ENCODE measurements at regions not wholly inside any gene's neighbourhood (a gene's known extent, or its start where the extent isn't known, plus 50 kb on each side); places are given as distances from the start of the nearest gene placed in this dataset.

DNA sequence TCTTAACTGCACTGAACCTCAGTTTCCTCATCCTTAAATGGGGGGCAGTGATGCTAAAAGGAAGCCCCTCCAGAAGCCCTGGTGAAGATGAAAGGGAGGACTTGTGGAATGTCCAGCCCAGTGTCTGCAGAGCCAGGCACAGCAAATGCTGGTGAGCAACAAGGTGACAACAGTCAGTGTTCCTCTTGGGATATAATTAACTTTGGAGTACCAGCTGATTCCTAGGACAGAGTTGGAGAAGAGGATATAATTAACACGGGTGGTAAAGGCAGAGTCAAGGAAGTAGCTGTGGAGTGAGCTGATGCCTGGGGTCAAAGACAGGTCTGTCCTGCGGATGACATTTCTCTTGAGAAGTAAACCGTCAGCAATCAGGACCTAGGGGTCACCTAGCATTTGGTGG, 60.7 kb upstream of the MRPS6 start:
- H3K4me3 ChIP-seq (ENCODE audit: low read length in 2 of 2), result no peak overlapping the region
- no peaks in the 10 kb centered on the region for H3K4me1 ChIP-seq (ENCODE audit: control insufficient read depth in 1 of 2, insufficient read depth in 2 of 2, low read length in 2 of 2)
- no peaks in the 10 kb centered on the region for H3K27me3 ChIP-seq (ENCODE audit: control insufficient read depth in 1 of 2, insufficient read depth in 2 of 2, low read length in 1 of 2)
- no peak overlapping the region for H3K27ac ChIP-seq (ENCODE audit: low read depth in 1 of 2, low read length in 2 of 2)
- intact Hi-C loops (cut with DNase I), result no loop called here
- H3K36me3 ChIP-seq (ENCODE audit: control insufficient read depth in 1 of 2, insufficient read depth in 2 of 2, low read length in 1 of 2), result no peaks in the 10 kb centered on the region
- WGBS, 2 donors, result 84 to 93% methylated on average over 3 of the region's 3 CpGs
- H3K9me3 ChIP-seq (ENCODE audit: control insufficient read depth, low read length), result no peaks in the 10 kb centered on the region
- ATAC-seq (ENCODE audit: low FRiP score), result no peak
- DNase-seq, result no peak

DNA sequence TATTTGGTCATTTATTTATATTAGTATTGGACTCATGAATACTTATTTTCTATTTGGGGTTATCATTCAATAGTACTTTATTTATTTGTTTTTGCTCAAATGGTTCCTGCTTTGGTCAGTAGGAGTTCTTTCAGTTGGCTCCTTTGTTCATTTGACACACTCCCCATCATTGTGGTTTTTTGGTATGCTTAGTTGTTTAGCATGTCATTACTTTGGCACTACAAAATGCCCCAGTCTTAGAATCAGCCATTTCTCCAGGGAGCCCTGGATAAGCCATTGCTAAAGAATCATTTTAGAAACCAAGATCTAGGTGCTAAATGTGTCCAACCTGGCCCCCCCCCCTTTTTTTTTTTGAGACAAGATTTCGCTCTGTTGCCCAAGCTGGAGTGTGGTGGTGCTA, 61.7 kb upstream of the MRPS6 start:
- H3K9me3 ChIP-seq (ENCODE audit: control insufficient read depth, low read length), result no peaks in the 10 kb centered on the region
- no peak for ATAC-seq (ENCODE audit: low FRiP score)

DNA sequence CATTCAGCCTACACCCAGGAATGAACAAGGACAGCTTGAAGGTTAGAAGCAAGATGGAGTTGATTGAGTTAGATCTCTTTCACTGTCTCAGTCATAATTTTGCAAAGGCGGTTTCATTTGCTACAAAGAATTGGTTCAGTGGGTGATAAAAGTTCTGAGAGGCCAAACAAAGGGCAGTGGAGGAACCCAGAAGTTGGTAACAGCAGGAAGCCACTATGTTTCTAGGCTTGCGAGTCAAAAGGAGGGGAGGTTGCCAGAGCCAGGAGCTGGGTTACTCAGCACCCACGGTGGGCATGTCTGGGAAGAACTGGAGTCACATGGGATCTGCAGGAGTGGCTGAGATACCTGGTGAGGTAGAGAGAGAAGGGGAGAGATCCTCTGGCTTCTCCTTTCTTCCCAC, 64.2 kb upstream of the MRPS6 start:
- Histone ChIP-seq H3K4me1 (ENCODE audit: control insufficient read depth in 1 of 2, insufficient read depth in 2 of 2, low read length in 2 of 2) (no peaks in the 10 kb centered on the region), H3K27me3 (ENCODE audit: control insufficient read depth in 1 of 2, insufficient read depth in 2 of 2, low read length in 1 of 2) (no peaks in the 10 kb centered on the region), H3K4me3 (ENCODE audit: low read length in 2 of 2) (no peak overlapping the region), H3K9me3 (ENCODE audit: control insufficient read depth, low read length) (no peaks in the 10 kb centered on the region), H3K27ac (ENCODE audit: low read depth in 1 of 2, low read length in 2 of 2) (no peak overlapping the region), H3K36me3 (ENCODE audit: control insufficient read depth in 1 of 2, insufficient read depth in 2 of 2, low read length in 1 of 2) (no peaks in the 10 kb centered on the region)
- ATAC-seq (ENCODE audit: low FRiP score) (no peak), DNase-seq (no peak)
- intact Hi-C loops (cut with DNase I), result loop anchor here in 1 of 2 donors (10.0 kb wide), 1 partner anchor 56 kb away; no protein-coding TSS in a partner anchor
- WGBS, 2 donors, result 77 to 80% methylated on average over 3 of the region's 3 CpGs

More for the DNA sequence above, 61.7 kb upstream of the MRPS6 start:
- intact Hi-C loops (cut with DNase I), result no loop called here
- H3K27me3 ChIP-seq (ENCODE audit: control insufficient read depth in 1 of 2, insufficient read depth in 2 of 2, low read length in 1 of 2), result no peaks in the 10 kb centered on the region
- no peak for DNase-seq
- no peaks in the 10 kb centered on the region for H3K36me3 ChIP-seq (ENCODE audit: control insufficient read depth in 1 of 2, insufficient read depth in 2 of 2, low read length in 1 of 2)
- no peak overlapping the region for H3K4me3 ChIP-seq (ENCODE audit: low read length in 2 of 2)
- 93 to 100% methylated on average over 1 of the region's 1 CpG for WGBS, 2 donors
- no peak overlapping the region for H3K27ac ChIP-seq (ENCODE audit: low read depth in 1 of 2, low read length in 2 of 2)
- H3K4me1 ChIP-seq (ENCODE audit: control insufficient read depth in 1 of 2, insufficient read depth in 2 of 2, low read length in 2 of 2), result no peaks in the 10 kb centered on the region

DNA sequence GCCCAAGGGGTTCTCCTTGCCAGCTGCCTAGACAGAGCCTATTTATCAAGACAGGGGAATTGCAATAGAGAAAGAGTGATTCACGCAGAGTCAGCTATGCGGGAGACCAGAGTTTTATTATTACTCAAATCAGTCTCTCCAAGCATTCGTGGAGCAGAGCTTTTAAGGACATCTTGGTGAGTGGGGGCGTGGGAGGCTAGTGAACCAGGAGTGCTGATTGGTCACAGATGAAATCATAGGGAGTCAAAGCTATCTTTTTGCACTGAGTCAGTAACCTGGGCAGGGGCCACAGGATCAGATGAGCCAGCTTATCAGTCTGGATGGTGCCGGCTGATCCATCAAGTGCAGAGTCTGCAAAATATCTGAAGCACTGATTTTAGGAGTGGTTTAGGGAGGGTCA, 64.8 kb upstream of the MRPS6 start:
- H3K27ac ChIP-seq (ENCODE audit: low read depth in 1 of 2, low read length in 2 of 2), result no peak overlapping the region
- H3K9me3 ChIP-seq (ENCODE audit: control insufficient read depth, low read length), result no peaks in the 10 kb centered on the region
- intact Hi-C loops (cut with DNase I), result loop anchor here in 1 of 2 donors (10.0 kb wide), 1 partner anchor 56 kb away; no protein-coding TSS in a partner anchor
- H3K4me1 ChIP-seq (ENCODE audit: control insufficient read depth in 1 of 2, insufficient read depth in 2 of 2, low read length in 2 of 2), result no peaks in the 10 kb centered on the region
- H3K36me3 ChIP-seq (ENCODE audit: control insufficient read depth in 1 of 2, insufficient read depth in 2 of 2, low read length in 1 of 2), result no peaks in the 10 kb centered on the region
- WGBS, 2 donors, result 81 to 82% methylated on average over 5 of the region's 5 CpGs
- no peak overlapping the region for H3K4me3 ChIP-seq (ENCODE audit: low read length in 2 of 2)
- ATAC-seq (ENCODE audit: low FRiP score), result no peak
- H3K27me3 ChIP-seq (ENCODE audit: control insufficient read depth in 1 of 2, insufficient read depth in 2 of 2, low read length in 1 of 2), result no peaks in the 10 kb centered on the region
- no peak for DNase-seq

DNA sequence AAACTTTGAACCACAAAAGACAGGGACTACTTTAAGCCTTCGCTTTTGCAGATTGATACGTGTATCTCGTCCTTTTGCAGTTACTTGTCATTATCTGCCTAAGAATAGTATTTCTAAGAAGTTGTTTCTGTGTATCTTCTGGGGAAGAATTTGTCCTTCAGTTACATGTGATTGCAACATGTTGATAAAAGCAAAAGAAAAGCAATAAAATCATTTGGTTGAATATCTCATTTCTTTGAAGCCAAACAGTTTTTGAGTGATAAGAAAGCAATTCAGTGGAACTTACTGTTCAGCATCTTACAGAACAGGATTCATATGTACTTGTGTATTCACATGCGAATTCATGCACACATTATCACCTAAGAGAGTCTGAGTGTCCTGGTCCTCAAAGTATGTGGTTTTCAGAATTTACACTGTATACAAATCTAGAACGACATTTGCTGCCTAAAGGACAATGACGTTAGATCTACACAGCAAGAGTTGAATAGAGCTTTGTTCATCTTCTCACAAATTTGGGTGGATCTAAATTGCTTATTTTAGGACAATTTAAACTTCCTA, 66.7 kb upstream of the MRPS6 start:
- no peaks in the 10 kb centered on the region for H3K36me3 ChIP-seq (ENCODE audit: control insufficient read depth in 1 of 2, insufficient read depth in 2 of 2, low read length in 1 of 2)
- intact Hi-C loops (cut with DNase I), result loop anchor here in 1 of 2 donors (10.0 kb wide), 1 partner anchor 58 kb away; no protein-coding TSS in a partner anchor
- no peaks in the 10 kb centered on the region for H3K27me3 ChIP-seq (ENCODE audit: control insufficient read depth in 1 of 2, insufficient read depth in 2 of 2, low read length in 1 of 2)
- no peaks in the 10 kb centered on the region for H3K4me1 ChIP-seq (ENCODE audit: control insufficient read depth in 1 of 2, insufficient read depth in 2 of 2, low read length in 2 of 2)
- ATAC-seq (ENCODE audit: low FRiP score) (no peak), DNase-seq (no peak)
- H3K9me3 ChIP-seq (ENCODE audit: control insufficient read depth, low read length), result no peaks in the 10 kb centered on the region
- H3K4me3 ChIP-seq (ENCODE audit: low read length in 2 of 2), result no peak overlapping the region
- H3K27ac ChIP-seq (ENCODE audit: low read depth in 1 of 2, low read length in 2 of 2), result no peak overlapping the region
- 89 to 91% methylated on average over 6 of the region's 6 CpGs for WGBS, 2 donors

DNA sequence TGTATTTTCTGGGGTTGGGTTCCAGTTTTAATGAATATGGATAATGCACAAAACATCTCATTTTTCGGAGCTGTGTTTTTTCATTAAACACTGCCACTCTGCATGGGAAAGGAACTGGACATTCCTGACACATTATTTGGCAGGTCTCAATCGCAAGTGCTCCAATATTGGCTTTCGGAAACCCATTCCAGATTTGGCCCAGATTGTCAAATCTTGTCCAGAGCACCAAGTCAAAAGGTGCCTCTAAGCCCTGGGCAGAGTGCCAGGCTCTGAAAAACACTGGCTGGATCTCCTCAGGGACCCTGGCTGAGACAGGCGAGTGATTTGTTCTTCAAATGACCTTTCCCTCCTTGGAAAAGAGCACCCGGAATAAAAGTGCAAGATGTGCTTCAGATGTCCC, 68.4 kb upstream of the MRPS6 start:
- WGBS, 2 donors, result 4 to 7% methylated on average over 5 of the region's 5 CpGs
- H3K4me3 ChIP-seq (ENCODE audit: low read length in 2 of 2), result no peak overlapping the region
- ATAC-seq (ENCODE audit: low FRiP score) (peak; percentile 61), DNase-seq (peak in 1 of 2 donors; percentile 66)
- no peaks in the 10 kb centered on the region for H3K9me3 ChIP-seq (ENCODE audit: control insufficient read depth, low read length)
- intact Hi-C loops (cut with DNase I), result loop anchor here (1.0 to 10.0 kb wide), 2 partner anchors 29 to 60 kb away; no protein-coding TSS in a partner anchor
- no peaks in the 10 kb centered on the region for H3K36me3 ChIP-seq (ENCODE audit: control insufficient read depth in 1 of 2, insufficient read depth in 2 of 2, low read length in 1 of 2)
- H3K4me1 ChIP-seq (ENCODE audit: control insufficient read depth in 1 of 2, insufficient read depth in 2 of 2, low read length in 2 of 2), result no peaks in the 10 kb centered on the region
- H3K27me3 ChIP-seq (ENCODE audit: control insufficient read depth in 1 of 2, insufficient read depth in 2 of 2, low read length in 1 of 2), result no peaks in the 10 kb centered on the region
- peak overlapping the region in 1 of 2 donors; percentile 48 for H3K27ac ChIP-seq (ENCODE audit: low read depth in 1 of 2, low read length in 2 of 2)

DNA sequence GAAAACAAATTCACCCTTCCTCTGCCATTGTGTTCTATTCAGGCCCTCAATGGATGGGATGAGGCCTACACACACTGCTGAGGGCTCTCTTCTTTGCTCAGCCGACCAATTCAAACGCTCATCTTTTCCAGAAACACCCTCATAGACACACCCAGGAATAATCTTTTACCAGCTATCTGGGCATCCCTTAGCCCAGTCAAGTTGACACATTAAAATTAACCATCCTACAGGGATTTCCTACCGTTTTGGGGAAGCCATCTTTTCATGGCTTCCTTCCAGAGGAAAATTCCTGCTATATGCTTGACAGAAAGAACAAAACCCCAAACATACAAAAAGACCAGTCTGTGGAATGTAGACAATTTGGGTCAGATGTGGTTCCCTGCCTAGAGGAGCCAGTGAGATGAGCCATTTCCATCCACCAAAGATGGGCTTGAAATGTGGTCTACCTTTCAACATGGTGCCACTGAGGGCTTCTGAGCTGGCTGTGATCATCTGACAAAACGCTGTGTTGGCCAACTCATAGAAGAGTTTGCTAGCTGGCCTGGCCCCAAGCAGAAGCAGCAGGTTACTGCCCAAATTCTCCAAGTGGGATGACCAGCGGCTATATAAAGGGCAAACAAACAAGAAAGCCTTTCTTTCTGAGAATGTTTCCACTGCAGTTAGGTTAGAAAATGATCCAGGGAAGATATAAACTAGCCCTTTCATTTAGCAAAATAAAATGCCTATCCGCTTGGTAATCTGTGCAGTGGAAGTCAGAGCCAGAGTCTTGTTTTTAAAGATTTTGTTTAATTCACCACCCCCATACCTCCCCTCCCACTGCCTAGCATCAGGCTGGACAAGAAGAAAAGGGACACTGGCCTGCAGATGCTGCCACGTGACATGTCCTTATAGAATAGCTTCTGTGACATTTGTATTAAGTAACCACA, 69.1 kb upstream of the MRPS6 start:
- Histone ChIP-seq H3K36me3 (ENCODE audit: control insufficient read depth in 1 of 2, insufficient read depth in 2 of 2, low read length in 1 of 2) (no peaks in the 10 kb centered on the region), H3K27ac (ENCODE audit: low read depth in 1 of 2, low read length in 2 of 2) (peak overlapping the region; percentile 74 to 88), H3K4me3 (ENCODE audit: low read length in 2 of 2) (no peak overlapping the region), H3K4me1 (ENCODE audit: control insufficient read depth in 1 of 2, insufficient read depth in 2 of 2, low read length in 2 of 2) (no peaks in the 10 kb centered on the region), H3K9me3 (ENCODE audit: control insufficient read depth, low read length) (no peaks in the 10 kb centered on the region), H3K27me3 (ENCODE audit: control insufficient read depth in 1 of 2, insufficient read depth in 2 of 2, low read length in 1 of 2) (no peaks in the 10 kb centered on the region)
- 31 to 35% methylated on average over 7 of the region's 7 CpGs for WGBS, 2 donors
- DNase-seq (no peak), ATAC-seq (ENCODE audit: low FRiP score) (peak; percentile 82)
- intact Hi-C loops (cut with DNase I), result loop anchor here in 1 of 2 donors (10.0 kb wide), 1 partner anchor 61 kb away; no protein-coding TSS in a partner anchor

DNA sequence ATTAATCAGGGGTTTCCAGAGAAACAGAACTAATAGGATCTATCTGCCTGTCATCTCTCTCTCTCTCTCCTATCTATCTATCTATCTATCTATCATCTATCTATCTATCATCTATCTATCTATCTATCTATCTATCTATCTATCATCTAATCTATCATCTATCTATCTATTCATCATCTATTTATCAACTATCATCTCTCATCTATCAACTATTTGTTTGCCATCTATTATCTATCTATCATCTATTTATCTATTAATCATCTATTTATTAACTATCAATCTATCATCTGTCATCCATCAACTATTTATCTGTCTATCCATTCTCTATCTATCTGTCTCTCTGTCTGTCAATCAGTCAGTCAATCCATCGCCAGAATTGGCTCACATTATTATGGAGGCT, 70.0 kb upstream of the MRPS6 start:
- no peak overlapping the region for H3K27ac ChIP-seq (ENCODE audit: low read depth in 1 of 2, low read length in 2 of 2)
- no peak overlapping the region for H3K4me3 ChIP-seq (ENCODE audit: low read length in 2 of 2)
- H3K4me1 ChIP-seq (ENCODE audit: control insufficient read depth in 1 of 2, insufficient read depth in 2 of 2, low read length in 2 of 2), result no peaks in the 10 kb centered on the region
- no peak for ATAC-seq (ENCODE audit: low FRiP score)
- no peaks in the 10 kb centered on the region for H3K27me3 ChIP-seq (ENCODE audit: control insufficient read depth in 1 of 2, insufficient read depth in 2 of 2, low read length in 1 of 2)
- no peaks in the 10 kb centered on the region for H3K9me3 ChIP-seq (ENCODE audit: control insufficient read depth, low read length)
- 96 to 98% methylated on average over 1 of the region's 1 CpG for WGBS, 2 donors
- no peak for DNase-seq
- H3K36me3 ChIP-seq (ENCODE audit: control insufficient read depth in 1 of 2, insufficient read depth in 2 of 2, low read length in 1 of 2), result no peaks in the 10 kb centered on the region
- intact Hi-C loops (cut with DNase I), result loop anchor here in 1 of 2 donors (10.0 kb wide), 1 partner anchor 61 kb away; no protein-coding TSS in a partner anchor
